ENCODE measurements at regions not wholly inside any gene's neighbourhood (a gene's known extent, or its start where the extent isn't known, plus 50 kb on each side); places are given as distances from the start of the nearest gene placed in this dataset.

- TF ChIP-seq CTCF (IDR thresholded peaks at IDR 0.05; ENCODE audit: low read depth, low read length, poor library complexity, severe bottlenecking) (no peak), EZH2phosphoT487 (IDR thresholded peaks at IDR 0.05; ENCODE audit: borderline replicate concordance, low read length) (no peak)
These were observed 53.5 kb upstream of the DMRTB1 start for GRCh38 chr1:53405737-53406136.

Data from DOHH2 (cell line).